WI38 (cell line): ENCODE measurements at regions not wholly inside any gene's neighbourhood (a gene's known extent, or its start where the extent isn't known, plus 50 kb on each side); places are given as distances from the start of the nearest gene placed in this dataset.

Experiments
- H3K4me3 ChIP-seq: 2 replicates; pipeline ENCODE4 v1.5.1; 2011; ENCODE audit warnings: low read depth, mild to moderate bottlenecking, control low read depth, low read length
- CTCF ChIP-seq: IDR thresholded peaks from 2 replicates; pipeline ENCODE4 v1.5.1; 2012; ENCODE audit warnings: low read depth, mild to moderate bottlenecking, control low read depth, low read length

DNA sequence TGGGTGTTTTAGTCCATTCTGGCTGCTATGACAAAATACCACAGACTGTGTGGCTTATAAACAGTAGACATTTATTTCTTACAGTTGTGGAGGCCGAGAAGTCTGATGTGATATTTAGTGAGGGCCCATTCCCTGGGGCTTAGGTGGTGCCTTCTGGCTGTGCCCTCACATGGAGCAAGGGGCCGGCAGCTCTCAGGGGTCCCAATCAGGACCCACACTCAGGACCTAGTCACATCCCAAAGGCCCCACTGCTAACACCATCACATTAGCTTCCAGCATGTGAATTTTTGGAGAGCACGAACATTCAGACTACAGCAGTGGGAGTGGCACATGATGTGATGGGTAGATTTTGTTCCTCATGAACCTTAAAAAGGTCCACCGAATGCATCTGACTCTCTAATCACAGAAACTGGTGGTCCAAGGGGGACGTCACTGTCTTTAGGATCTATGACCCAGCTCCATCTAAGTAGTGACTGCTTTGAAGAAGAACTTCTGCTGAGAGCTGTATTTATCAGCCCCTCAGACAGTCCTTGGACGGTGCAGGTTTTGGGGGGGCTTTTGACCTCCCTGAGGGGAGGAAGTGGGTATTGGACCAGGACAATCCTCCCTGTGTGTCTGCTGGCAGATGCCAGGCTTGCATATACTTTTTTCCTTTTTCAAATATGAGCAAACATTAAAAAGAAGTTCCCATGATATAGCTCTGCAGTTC is 154.5 kb upstream of the ZNF32 start:
- H3K4me3 ChIP-seq, result no peak overlapping the region
- TF ChIP-seq CTCF, result no peak

- TF ChIP-seq CTCF, result no peak
- no peak overlapping the region for H3K4me3 ChIP-seq
Measured at GRCh38 chr10:43801626-43802025, 152.9 kb upstream of the ZNF32 start.

- no peak for TF ChIP-seq CTCF
- no peak overlapping the region for H3K4me3 ChIP-seq
Measured at GRCh38 chr10:43801140-43801539, 152.5 kb upstream of the ZNF32 start.

DNA sequence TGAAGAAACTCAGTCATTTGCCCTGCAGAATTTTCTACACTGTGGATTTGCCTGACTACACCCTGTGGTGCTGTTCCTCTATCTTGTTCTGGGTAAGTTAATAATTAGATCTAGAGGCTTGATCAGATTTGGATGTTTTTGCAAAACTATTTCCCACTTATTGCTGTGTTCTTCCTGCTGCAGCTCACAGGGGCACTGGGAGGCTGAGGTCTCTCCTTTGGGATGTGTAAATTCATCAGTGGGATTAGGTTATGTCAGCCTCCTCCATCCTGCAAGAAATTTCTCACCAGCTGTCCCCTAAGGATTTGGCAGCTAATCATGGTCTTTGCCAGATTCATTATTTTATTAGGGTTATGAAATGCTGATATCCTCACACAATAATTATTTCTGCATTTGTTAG is 148.1 kb upstream of the ZNF32 start:
- TF ChIP-seq CTCF, result no peak

DNA sequence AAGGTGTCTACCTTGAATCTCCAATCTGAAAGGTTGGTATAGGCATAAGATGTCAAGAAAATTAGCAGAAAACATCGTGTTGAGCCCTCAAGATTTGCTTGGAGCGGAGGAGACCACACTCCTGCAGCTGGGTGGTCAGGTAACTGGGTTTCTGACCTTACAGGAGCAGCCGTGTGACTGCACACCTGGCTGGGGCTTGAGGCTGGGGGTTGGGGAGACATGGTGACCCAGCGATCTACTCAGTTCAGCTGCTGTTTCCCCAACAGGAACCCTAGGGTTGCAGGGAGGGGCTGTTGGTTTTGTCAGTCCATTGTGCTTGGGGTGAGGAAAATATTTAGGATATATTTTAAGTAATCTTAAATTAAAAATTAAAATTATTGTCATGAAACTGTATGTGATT is 147.0 kb upstream of the ZNF32 start:
- TF ChIP-seq CTCF, result no peak
- no peak overlapping the region for H3K4me3 ChIP-seq

More for the DNA sequence above, 148.1 kb upstream of the ZNF32 start:
- H3K4me3 ChIP-seq, result no peak overlapping the region

DNA sequence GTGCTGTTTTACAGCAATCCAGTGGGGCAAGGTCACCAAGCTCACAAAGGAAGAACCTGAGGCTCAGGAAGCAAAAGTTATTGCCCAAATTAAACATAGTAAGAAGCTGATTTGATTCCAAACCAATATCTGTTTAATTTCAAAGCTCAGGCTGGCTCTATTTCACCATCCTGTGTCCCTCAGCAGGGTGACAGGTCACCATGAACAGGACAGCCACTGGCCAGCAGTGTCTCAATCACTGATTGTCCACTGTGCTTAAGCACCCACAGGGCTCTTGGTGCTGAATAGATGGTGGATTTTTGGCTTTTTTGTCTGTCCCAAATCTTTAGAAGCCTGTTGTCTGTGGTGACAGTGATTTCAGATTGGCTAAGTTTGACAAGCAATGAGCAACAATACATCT is 146.4 kb upstream of the ZNF32 start:
- no peak for TF ChIP-seq CTCF
- no peak overlapping the region for H3K4me3 ChIP-seq

GRCh38 chr10:43794181-43794815 is 145.6 kb upstream of the ZNF32 start:
- no peak for TF ChIP-seq CTCF
- no peak overlapping the region for H3K4me3 ChIP-seq
